PFSK-1 (cell line): ENCODE measurements at regions not wholly inside any gene's neighbourhood (a gene's known extent, or its start where the extent isn't known, plus 50 kb on each side); places are given as distances from the start of the nearest gene placed in this dataset.

Source experiments
- FOXP2 ChIP-seq: optimal IDR thresholded peaks from 2 replicates; pipeline ENCODE3; 2011; ENCODE audit warnings: borderline replicate concordance, control low read depth, inconsistent platforms; ENCODE audit not compliant: insufficient read depth; ENCODE audit errors: extremely low read length, extremely low read depth
- POLR2AphosphoS5 ChIP-seq: IDR thresholded peaks from 2 replicates; pipeline ENCODE4 v1.6.1; 2012; ENCODE audit warnings: low read depth, mild to moderate bottlenecking, control low read depth, low read length, moderate library complexity
- REST ChIP-seq, 2 experiments: IDR thresholded peaks; 2 replicates each; pipeline versions ENCODE4 v1.6.1 to v1.8.0; 2011 to 2012; ENCODE audit warnings: low read depth in 2 of 2, low read length in 2 of 2, control low read depth in 1 of 2, inconsistent platforms in 1 of 2, mild to moderate bottlenecking in 1 of 2, moderate library complexity in 1 of 2; ENCODE audit not compliant: insufficient read depth in 1 of 2
- SIN3A ChIP-seq: IDR thresholded peaks from 2 replicates; pipeline ENCODE4 v1.6.1; 2012; ENCODE audit warnings: mild to moderate bottlenecking, low read length, moderate library complexity, borderline replicate concordance; ENCODE audit not compliant: insufficient read depth
- TAF1 ChIP-seq: IDR thresholded peaks from 2 replicates; pipeline ENCODE4 v1.6.1; 2012; ENCODE audit warnings: low read length, control low read depth, borderline replicate concordance; ENCODE audit not compliant: insufficient read depth

- TF ChIP-seq REST (IDR thresholded peaks at IDR 0.05; ENCODE audit: insufficient read depth in 1 of 2, low read depth in 2 of 2, low read length in 2 of 2) (no peak), TAF1 (no peak), SIN3A (no peak), POLR2AphosphoS5 (no peak), FOXP2 (no peak)
Observed at GRCh38 chr6:141460743-141461484, 671.8 kb upstream of the GJE1 start.

GRCh38 chr6:141452354-141452686, 680.4 kb upstream of the GJE1 start:
- TF ChIP-seq POLR2AphosphoS5 (no peak), FOXP2 (no peak)

GRCh38 chr6:141451511-141452353, 681.0 kb upstream of the GJE1 start:
- TF ChIP-seq REST (IDR thresholded peaks at IDR 0.05; ENCODE audit: insufficient read depth in 1 of 2, low read depth in 2 of 2, low read length in 2 of 2) (no peak), FOXP2 (no peak), SIN3A (no peak), TAF1 (no peak), POLR2AphosphoS5 (no peak)

GRCh38 chr6:141451181-141451510, 681.6 kb upstream of the GJE1 start:
- TF ChIP-seq SIN3A (no peak), POLR2AphosphoS5 (no peak), REST (IDR thresholded peaks at IDR 0.05; ENCODE audit: insufficient read depth in 1 of 2, low read depth in 2 of 2, low read length in 2 of 2) (no peak), FOXP2 (no peak), TAF1 (no peak)

- TF ChIP-seq REST (IDR thresholded peaks at IDR 0.05; ENCODE audit: insufficient read depth in 1 of 2, low read depth in 2 of 2, low read length in 2 of 2) (no peak), POLR2AphosphoS5 (no peak), SIN3A (no peak), FOXP2 (no peak), TAF1 (no peak)
Observed at GRCh38 chr6:141445928-141446628, 686.6 kb upstream of the GJE1 start.
